Prostate gland (tissue), 2 donors: ENCODE measurements at regions not wholly inside any gene's neighbourhood (a gene's known extent, or its start where the extent isn't known, plus 50 kb on each side); places are given as distances from the start of the nearest gene placed in this dataset.

Source experiments
- DNase-seq: peaks from one replicate; pipeline ENCODE4 v3.0.0-alpha.2; 2019; ENCODE audit warnings: low spot score
- H3K27ac ChIP-seq, 2 donors: fragments of 200-600 bp; sonication (generic); 2 replicates each; pipeline ENCODE4 v1.5.1; 2017 to 2019
- H3K27me3 ChIP-seq: fragments of 200-600 bp; sonication (generic); replicated peaks from 2 replicates; pipeline ENCODE4 v1.5.1; 2019; ENCODE audit not compliant: insufficient read depth
- H3K36me3 ChIP-seq, 2 donors: fragments of 200-600 bp; sonication (generic); 1 replicate in 1 of 2; 2 replicates in 1 of 2; pipeline versions ENCODE4 v1.5.1 to v1.8.1; 2017 to 2019
- H3K4me1 ChIP-seq: fragments of 200-600 bp; sonication (generic); replicated peaks from 2 replicates; pipeline ENCODE4 v1.5.1; 2019
- H3K4me3 ChIP-seq, 2 donors: fragments of 200-600 bp; sonication (generic); 2 replicates each; pipeline ENCODE4 v1.5.1; 2017 to 2019
- H3K9me3 ChIP-seq: fragments of 200-600 bp; sonication (generic); 2 replicates; pipeline ENCODE4 v1.5.1; 2017
- POLR2A ChIP-seq: fragments of 450-650 bp; IDR thresholded peaks from one replicate; pipeline ENCODE4 v1.6.1; 2016; ENCODE audit warnings: antibody characterized with exemption, mild to moderate bottlenecking
- POLR2AphosphoS5 ChIP-seq: sonication (generic); formaldehyde crosslinking; IDR thresholded peaks from one replicate; pipeline ENCODE4 v1.6.1; 2017; ENCODE audit warnings: antibody characterized with exemption
- WGBS: methylation state at CpG from one replicate; pipeline ENCODE4 v1.1.5; 2018; 5-methylcytosine and 5-hydroxymethylcytosine counted together
- intact Hi-C: fragments of 100-400 bp; cut with DNase I; formaldehyde crosslinking; loops from one replicate; pipeline ENCODE4 v1.14.2; 2022
- TF ChIP-seq, protein P1 (sequence below), 4 experiments: fragments of 200-600 bp in 2 of 4; fragments of 450-650 bp in 2 of 4; sonication (generic) in 2 of 4; IDR thresholded peaks; 1 replicate in 3 of 4; 2 replicates in 1 of 4; pipeline ENCODE4 v1.5.1; 2016 to 2019; ENCODE audit warnings: antibody characterized with exemption in 4 of 4, mild to moderate bottlenecking in 2 of 4, moderate library complexity in 2 of 4

DNA sequence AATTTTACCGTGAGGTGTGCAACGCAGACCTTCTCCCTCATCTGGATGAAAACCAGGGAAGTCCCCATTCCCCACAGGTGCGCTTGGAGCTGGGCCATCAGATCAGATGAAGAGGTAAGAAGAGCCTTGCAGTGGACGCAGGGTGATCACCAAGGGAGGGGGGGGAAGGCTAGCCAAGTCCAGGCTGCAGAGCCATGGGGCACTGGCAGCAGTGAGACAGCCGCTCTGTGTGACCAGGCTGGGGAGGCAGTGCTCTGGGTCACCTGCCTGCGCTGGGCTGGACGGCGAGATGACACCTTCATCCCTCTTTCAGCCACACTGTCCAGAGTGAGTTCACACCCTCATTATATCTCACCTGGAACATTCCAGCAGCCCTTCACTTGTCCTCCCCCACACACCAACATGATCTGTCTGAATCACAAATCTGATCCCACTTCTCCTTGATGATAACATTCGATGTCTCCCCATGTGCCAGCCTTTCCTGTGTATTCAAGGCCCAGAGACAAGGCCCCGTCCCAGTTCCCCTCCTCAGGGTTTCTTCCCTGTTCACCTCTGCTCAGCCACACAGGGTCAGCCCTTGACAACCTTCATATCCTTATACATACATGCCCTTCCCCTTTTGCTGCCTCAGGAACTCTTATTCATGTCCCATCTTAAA, 65.9 kb upstream of the VASH1 start:
- TF ChIP-seq POLR2AphosphoS5 (no peak), POLR2A (no peak)
- TF ChIP-seq, protein P1, sequence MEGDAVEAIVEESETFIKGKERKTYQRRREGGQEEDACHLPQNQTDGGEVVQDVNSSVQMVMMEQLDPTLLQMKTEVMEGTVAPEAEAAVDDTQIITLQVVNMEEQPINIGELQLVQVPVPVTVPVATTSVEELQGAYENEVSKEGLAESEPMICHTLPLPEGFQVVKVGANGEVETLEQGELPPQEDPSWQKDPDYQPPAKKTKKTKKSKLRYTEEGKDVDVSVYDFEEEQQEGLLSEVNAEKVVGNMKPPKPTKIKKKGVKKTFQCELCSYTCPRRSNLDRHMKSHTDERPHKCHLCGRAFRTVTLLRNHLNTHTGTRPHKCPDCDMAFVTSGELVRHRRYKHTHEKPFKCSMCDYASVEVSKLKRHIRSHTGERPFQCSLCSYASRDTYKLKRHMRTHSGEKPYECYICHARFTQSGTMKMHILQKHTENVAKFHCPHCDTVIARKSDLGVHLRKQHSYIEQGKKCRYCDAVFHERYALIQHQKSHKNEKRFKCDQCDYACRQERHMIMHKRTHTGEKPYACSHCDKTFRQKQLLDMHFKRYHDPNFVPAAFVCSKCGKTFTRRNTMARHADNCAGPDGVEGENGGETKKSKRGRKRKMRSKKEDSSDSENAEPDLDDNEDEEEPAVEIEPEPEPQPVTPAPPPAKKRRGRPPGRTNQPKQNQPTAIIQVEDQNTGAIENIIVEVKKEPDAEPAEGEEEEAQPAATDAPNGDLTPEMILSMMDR (IDR thresholded peaks at IDR 0.05): no peak
- H3K9me3 ChIP-seq: no peaks in the 10 kb centered on the region
- H3K36me3 ChIP-seq: no peaks in the 10 kb centered on the region
- no peak overlapping the region for H3K27ac ChIP-seq
- intact Hi-C loops: no loop called here
- no peaks in the 10 kb centered on the region for H3K4me1 ChIP-seq
- H3K4me3 ChIP-seq: no peak overlapping the region
- WGBS: 94% methylated on average over 10 of the region's 10 CpGs
- no peaks in the 10 kb centered on the region for H3K27me3 ChIP-seq
- DNase-seq: no peak

DNA sequence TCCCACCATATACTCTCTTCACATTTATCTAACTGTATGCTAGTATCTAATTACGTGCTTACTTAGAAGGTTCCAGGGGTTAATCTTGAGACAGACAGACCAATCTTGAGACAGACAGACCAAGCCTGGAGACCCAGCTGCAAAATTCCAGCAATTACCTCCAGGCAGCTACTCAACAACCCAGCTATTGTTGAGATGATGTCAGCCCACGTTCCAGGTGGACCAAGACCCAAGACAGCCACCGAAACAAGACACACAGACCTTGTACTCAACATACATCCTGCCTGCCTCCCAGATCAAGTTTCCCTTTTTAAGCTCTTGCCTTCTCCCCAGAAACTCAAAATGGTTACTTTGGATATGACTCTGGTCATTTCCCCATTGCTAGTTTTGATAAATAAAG, 64.9 kb upstream of the VASH1 start:
- TF ChIP-seq POLR2A (no peak), POLR2AphosphoS5 (no peak)
- TF ChIP-seq, protein P1 (IDR thresholded peaks at IDR 0.05): no peak
- H3K36me3 ChIP-seq: no peaks in the 10 kb centered on the region
- H3K9me3 ChIP-seq: no peaks in the 10 kb centered on the region
- no peaks in the 10 kb centered on the region for H3K27me3 ChIP-seq
- intact Hi-C loops: no loop called here
- H3K4me1 ChIP-seq: no peaks in the 10 kb centered on the region
- DNase-seq: no peak
- no peak overlapping the region for H3K4me3 ChIP-seq
- no peak overlapping the region for H3K27ac ChIP-seq
- WGBS: 89% methylated on average over 3 of the region's 3 CpGs

DNA sequence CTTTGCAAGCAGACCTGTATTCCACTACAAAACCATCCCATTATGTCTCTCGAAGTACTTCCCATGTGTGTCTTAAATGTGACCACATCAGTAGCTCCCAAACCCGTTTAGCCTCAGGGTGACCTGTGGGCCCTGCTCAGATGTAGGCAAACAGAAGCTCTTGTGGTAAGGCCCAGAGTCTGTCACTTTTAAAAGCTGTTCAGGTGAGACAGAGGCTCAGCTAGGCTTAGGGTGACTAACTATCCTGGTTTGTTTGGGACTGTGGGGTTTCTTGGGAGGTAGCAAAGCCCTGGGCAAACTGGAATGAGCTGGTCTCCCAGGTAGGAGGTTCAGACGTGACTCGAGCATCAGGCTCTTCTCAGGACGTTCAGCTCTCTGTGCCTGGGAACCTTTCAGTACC, 64.5 kb upstream of the VASH1 start:
- H3K9me3 ChIP-seq: no peaks in the 10 kb centered on the region
- no peak overlapping the region for H3K27ac ChIP-seq
- intact Hi-C loops: no loop called here
- H3K4me1 ChIP-seq: no peaks in the 10 kb centered on the region
- TF ChIP-seq, protein P1 (IDR thresholded peaks at IDR 0.05): no peak
- no peak for TF ChIP-seq POLR2AphosphoS5
- no peak for TF ChIP-seq POLR2A
- no peak overlapping the region for H3K4me3 ChIP-seq
- no peak for DNase-seq
- no peaks in the 10 kb centered on the region for H3K27me3 ChIP-seq
- H3K36me3 ChIP-seq: no peaks in the 10 kb centered on the region
- WGBS: 59% methylated on average over 5 of the region's 5 CpGs

DNA sequence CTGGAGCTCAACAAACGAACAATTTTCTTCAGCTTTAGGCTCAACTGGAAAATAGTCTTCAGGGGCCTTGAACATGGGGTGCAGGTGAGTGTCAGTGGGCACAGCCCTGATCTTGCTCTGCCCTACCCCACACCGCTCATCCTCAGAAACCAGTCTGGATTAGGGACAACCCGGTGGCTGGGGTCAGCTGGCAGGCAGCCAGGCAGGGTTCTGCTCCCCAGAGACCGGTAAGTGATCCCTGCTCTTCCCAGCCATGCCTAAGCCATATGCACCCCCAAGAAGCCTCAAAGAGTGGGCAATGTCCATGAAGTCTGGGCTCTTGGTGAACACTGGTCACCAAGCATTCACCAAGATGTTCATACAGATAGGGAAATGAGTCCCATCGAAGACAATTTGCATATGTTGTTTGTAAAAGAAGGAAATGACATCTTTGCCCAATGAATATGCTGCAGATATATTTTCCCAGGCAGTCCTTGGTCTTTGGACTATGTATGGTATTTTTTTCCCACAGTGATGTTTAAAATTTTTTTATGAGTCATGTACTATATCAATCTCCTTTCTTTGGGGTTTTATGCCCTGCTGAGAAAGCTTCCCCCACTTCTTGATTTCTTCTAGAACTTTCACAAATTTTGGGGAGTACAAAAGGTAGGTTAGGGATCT, 63.9 kb upstream of the VASH1 start:
- Histone ChIP-seq H3K27me3 (no peaks in the 10 kb centered on the region), H3K36me3 (no peaks in the 10 kb centered on the region), H3K9me3 (no peaks in the 10 kb centered on the region), H3K4me3 (no peak overlapping the region), H3K27ac (no peak overlapping the region), H3K4me1 (no peaks in the 10 kb centered on the region)
- intact Hi-C loops: no loop called here
- no peak for DNase-seq
- 78% methylated on average over 5 of the region's 5 CpGs for WGBS
- TF ChIP-seq, protein P1 (IDR thresholded peaks at IDR 0.05): no peak
- TF ChIP-seq POLR2A: no peak
- no peak for TF ChIP-seq POLR2AphosphoS5

DNA sequence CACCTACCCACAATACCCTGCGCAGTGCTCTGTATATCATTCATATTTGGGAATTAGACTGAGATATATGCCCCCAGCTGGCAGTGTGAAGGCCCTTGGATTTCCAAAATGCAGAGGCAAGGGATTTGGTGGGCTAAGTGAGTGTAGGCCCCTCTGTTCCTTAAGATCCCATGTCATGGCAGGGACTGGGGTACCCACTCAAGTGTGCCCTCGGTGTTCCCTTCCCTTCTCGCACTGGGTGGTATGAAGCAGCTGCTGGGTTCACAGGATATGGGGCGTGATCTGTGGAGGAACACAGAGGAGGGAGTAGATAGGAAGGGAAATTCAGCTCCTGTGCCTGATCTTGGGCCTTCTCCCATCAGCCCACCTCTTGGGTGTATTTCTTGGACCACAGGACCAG, 63.1 kb upstream of the VASH1 start:
- Histone ChIP-seq H3K27ac (no peak overlapping the region), H3K4me1 (no peaks in the 10 kb centered on the region), H3K9me3 (no peaks in the 10 kb centered on the region), H3K4me3 (no peak overlapping the region), H3K36me3 (no peaks in the 10 kb centered on the region), H3K27me3 (no peaks in the 10 kb centered on the region)
- intact Hi-C loops: no loop called here
- DNase-seq: no peak
- 95% methylated on average over 4 of the region's 4 CpGs for WGBS
- TF ChIP-seq POLR2A (no peak), POLR2AphosphoS5 (no peak)
- TF ChIP-seq, protein P1 (IDR thresholded peaks at IDR 0.05): no peak
